HEK293 (cell line): ENCODE measurements at regions not wholly inside any gene's neighbourhood (a gene's known extent, or its start where the extent isn't known, plus 50 kb on each side); places are given as distances from the start of the nearest gene placed in this dataset.

Experiments used
- CTCF ChIA-PET: fragments of 350-600 bp; formaldehyde crosslinking; extraction: SDS; loops from one replicate; lab custom pipeline; 2021; ENCODE audit warnings: antibody characterized with exemption; lab: Yijun Ruan, JAX
- POLR2A ChIA-PET: fragments of 300-600 bp; formaldehyde crosslinking; extraction: SDS; loops from one replicate; lab custom pipeline; 2020; ENCODE audit warnings: antibody characterized with exemption, inconsistent platforms; lab: Yijun Ruan, JAX
- H3K27ac ChIP-seq: fragments of 200-500 bp; sonication (Bioruptor generic); 2 replicates; pipeline ENCODE4 v1.5.1; 2014; ENCODE audit warnings: low read depth, low read length, control low read depth, inconsistent platforms; ENCODE audit errors: extremely low read depth
- H3K36me3 ChIP-seq, 2 experiments: fragments of 200-500 bp in 1 of 2; sonication (Bioruptor generic) in 1 of 2; 1 replicate in 1 of 2; 2 replicates in 1 of 2; pipeline ENCODE4 v1.5.1; 2014 to 2017; ENCODE audit warnings: inconsistent platforms in 2 of 2, low read length in 2 of 2; ENCODE audit not compliant: control insufficient read depth in 2 of 2, insufficient read depth in 1 of 2
- H3K4me1 ChIP-seq: fragments of 200-500 bp; sonication (Bioruptor generic); 2 replicates; pipeline ENCODE4 v1.5.1; 2014; ENCODE audit warnings: mild to moderate bottlenecking, low read length, inconsistent platforms; ENCODE audit not compliant: control insufficient read depth, insufficient read depth
- H3K4me3 ChIP-seq: 2 replicates; pipeline ENCODE4 v1.5.1; 2011; ENCODE audit warnings: low read depth, mild to moderate bottlenecking, control low read depth, low read length, moderate library complexity
- H3K9me3 ChIP-seq: fragments of 200-500 bp; sonication (Bioruptor generic); 2 replicates; pipeline ENCODE4 v1.5.1; 2014; ENCODE audit warnings: low read depth, low read length, inconsistent platforms; ENCODE audit not compliant: control insufficient read depth, insufficient read depth
- BCL11A ChIP-seq: fragments of 450-650 bp; formaldehyde crosslinking; IDR thresholded peaks from 2 replicates; pipeline ENCODE4 v1.5.1; 2016; ENCODE audit warnings: low read depth, missing biosample characterization, missing genetic modification characterization
- KLF7 ChIP-seq: fragments of 450-650 bp; formaldehyde crosslinking; IDR thresholded peaks from 2 replicates; pipeline ENCODE4 v1.5.1; 2016; ENCODE audit warnings: missing biosample characterization, missing genetic modification characterization, borderline replicate concordance
- PRDM1 ChIP-seq: fragments of 450-650 bp; formaldehyde crosslinking; IDR thresholded peaks from 2 replicates; pipeline ENCODE4; 2016; ENCODE audit warnings: missing biosample characterization, missing genetic modification characterization
- RBAK ChIP-seq: fragments of 450-650 bp; formaldehyde crosslinking; IDR thresholded peaks from 2 replicates; pipeline ENCODE4 v1.5.1; 2016; ENCODE audit warnings: missing biosample characterization, missing genetic modification characterization
- ZBTB1 ChIP-seq: fragments of 450-650 bp; formaldehyde crosslinking; IDR thresholded peaks from 2 replicates; pipeline ENCODE4 v1.5.1; 2016; ENCODE audit warnings: missing biosample characterization, missing genetic modification characterization
- ZEB2 ChIP-seq: fragments of 450-650 bp; formaldehyde crosslinking; IDR thresholded peaks from 2 replicates; pipeline ENCODE4 v1.5.1; 2016; ENCODE audit warnings: missing biosample characterization, missing genetic modification characterization
- ZNF114 ChIP-seq: fragments of 450-650 bp; formaldehyde crosslinking; IDR thresholded peaks from 2 replicates; pipeline ENCODE4 v1.5.0; 2017; ENCODE audit warnings: missing biosample characterization, missing genetic modification characterization
- ZNF157 ChIP-seq: fragments of 450-650 bp; formaldehyde crosslinking; IDR thresholded peaks from 2 replicates; pipeline ENCODE4 v1.5.1; 2016; ENCODE audit warnings: missing biosample characterization, missing genetic modification characterization
- ZNF16 ChIP-seq: fragments of 450-650 bp; formaldehyde crosslinking; IDR thresholded peaks from 2 replicates; pipeline ENCODE4 v1.5.1; 2016; ENCODE audit warnings: low read depth, missing biosample characterization, missing genetic modification characterization
- ZNF184 ChIP-seq: fragments of 450-650 bp; IDR thresholded peaks from 2 replicates; pipeline ENCODE4 v1.5.1; 2018; ENCODE audit warnings: missing biosample characterization, mild to moderate bottlenecking, missing genetic modification characterization
- ZNF394 ChIP-seq: fragments of 450-650 bp; formaldehyde crosslinking; IDR thresholded peaks from 2 replicates; pipeline ENCODE4 v1.5.1; 2016; ENCODE audit warnings: missing biosample characterization, missing genetic modification characterization, mild to moderate bottlenecking, moderate library complexity, borderline replicate concordance
- ZNF433 ChIP-seq: fragments of 450-650 bp; formaldehyde crosslinking; IDR thresholded peaks from 2 replicates; pipeline ENCODE4 v1.5.1; 2016; ENCODE audit warnings: missing biosample characterization, missing genetic modification characterization, low read depth
- ZNF514 ChIP-seq: fragments of 450-650 bp; formaldehyde crosslinking; IDR thresholded peaks from 2 replicates; pipeline ENCODE4 v1.5.1; 2016; ENCODE audit warnings: missing biosample characterization, missing genetic modification characterization
- ZNF529 ChIP-seq: fragments of 450-650 bp; formaldehyde crosslinking; IDR thresholded peaks from 2 replicates; pipeline ENCODE4 v1.5.1; 2017; ENCODE audit warnings: missing genetic modification characterization, missing biosample characterization; ENCODE audit not compliant: insufficient replicate concordance
- ZNF549 ChIP-seq: fragments of 450-650 bp; IDR thresholded peaks from 2 replicates; pipeline ENCODE4 v1.5.1; 2018; ENCODE audit warnings: missing biosample characterization, missing genetic modification characterization, mild to moderate bottlenecking, inconsistent platforms, moderate library complexity
- ZNF558 ChIP-seq: fragments of 450-650 bp; formaldehyde crosslinking; IDR thresholded peaks from 2 replicates; pipeline ENCODE4 v1.5.1; 2016; ENCODE audit warnings: missing biosample characterization, missing genetic modification characterization
- ZNF654 ChIP-seq: fragments of 450-650 bp; formaldehyde crosslinking; IDR thresholded peaks from 2 replicates; pipeline ENCODE4 v1.5.1; 2016; ENCODE audit warnings: low read depth, missing biosample characterization, missing genetic modification characterization
- ZNF776 ChIP-seq: fragments of 450-650 bp; formaldehyde crosslinking; IDR thresholded peaks from 2 replicates; pipeline ENCODE4 v1.5.0; 2017; ENCODE audit warnings: missing biosample characterization, missing genetic modification characterization, borderline replicate concordance
- ZNF791 ChIP-seq: fragments of 450-650 bp; formaldehyde crosslinking; IDR thresholded peaks from 2 replicates; pipeline ENCODE4 v1.5.1; 2016; ENCODE audit warnings: missing biosample characterization, missing genetic modification characterization
- ZSCAN30 ChIP-seq: fragments of 450-650 bp; IDR thresholded peaks from 2 replicates; pipeline ENCODE4 v1.5.1; 2018; ENCODE audit warnings: missing biosample characterization, mild to moderate bottlenecking, missing genetic modification characterization, moderate library complexity
- TF ChIP-seq, protein P1 (sequence below): sonication (generic); formaldehyde crosslinking; IDR thresholded peaks from 2 replicates; pipeline ENCODE4 v1.8.1; 2022; ENCODE audit warnings: mild to moderate bottlenecking, moderate library complexity, missing genetic modification reagents
- TF ChIP-seq, protein P2 (sequence below): fragments of 450-650 bp; formaldehyde crosslinking; IDR thresholded peaks from 2 replicates; pipeline ENCODE4 v1.5.1; 2017; ENCODE audit warnings: missing biosample characterization, missing genetic modification characterization
- TF ChIP-seq, protein P3 (sequence below): fragments of 450-650 bp; formaldehyde crosslinking; IDR thresholded peaks from 2 replicates; pipeline ENCODE4 v1.5.1; 2016; ENCODE audit warnings: missing biosample characterization, missing genetic modification characterization
- TF ChIP-seq, protein P4 (sequence below): fragments of 450-650 bp; formaldehyde crosslinking; IDR thresholded peaks from 2 replicates; pipeline ENCODE4; 2016; ENCODE audit warnings: missing biosample characterization, missing genetic modification characterization
- TF ChIP-seq, protein P5 (sequence below): fragments of 450-650 bp; formaldehyde crosslinking; conservative IDR thresholded peaks from 2 replicates; pipeline ENCODE4 v1.5.1; 2016; ENCODE audit warnings: low read depth, missing biosample characterization, missing genetic modification characterization
- TF ChIP-seq, protein P6 (sequence below): fragments of 450-650 bp; formaldehyde crosslinking; IDR thresholded peaks from 2 replicates; pipeline ENCODE4 v1.5.1; 2016; ENCODE audit warnings: missing biosample characterization, missing genetic modification characterization

DNA sequence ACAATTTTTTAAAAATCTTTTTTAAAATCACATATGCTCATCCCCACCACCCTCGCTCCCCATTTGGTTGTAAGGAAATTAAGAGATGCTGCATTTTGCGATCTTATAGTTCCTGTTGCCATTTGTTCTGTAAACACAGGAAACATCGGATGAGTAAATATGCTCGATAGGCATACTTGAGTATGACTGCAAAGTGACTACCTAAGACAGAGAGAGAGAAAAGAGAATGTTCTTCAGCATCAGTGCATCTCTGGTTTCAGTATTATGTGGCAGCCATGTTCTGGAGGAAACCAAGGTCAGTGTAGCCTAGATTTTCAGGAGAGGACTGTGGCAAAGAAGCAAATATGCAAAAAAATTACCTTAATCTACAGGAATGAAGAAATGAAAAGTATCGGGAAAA lies 265.5 kb upstream of the FMN2 start:
- H3K9me3 ChIP-seq = no peaks in the 10 kb centered on the region

DNA sequence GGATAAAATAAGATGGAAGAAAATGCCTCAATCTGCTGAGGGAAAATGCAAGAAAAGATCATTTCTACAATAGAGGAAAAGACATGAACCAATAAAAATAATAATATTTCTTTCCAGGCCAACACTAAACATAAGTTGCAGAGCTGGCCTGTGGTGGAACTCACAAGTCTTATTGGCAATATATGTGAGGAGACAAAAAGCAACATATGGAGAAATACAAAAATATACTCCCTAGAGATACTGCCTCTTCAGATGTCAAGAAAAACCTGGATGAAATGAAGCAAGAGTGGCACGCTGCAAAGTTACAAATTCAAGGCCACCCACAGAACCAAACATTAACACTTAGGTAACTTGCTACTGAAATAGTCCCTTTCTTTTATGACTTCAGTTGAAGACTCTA lies 264.9 kb upstream of the FMN2 start:
- POLR2A ChIA-PET = no interaction called here
- Histone ChIP-seq H3K4me3 (no peak overlapping the region), H3K27ac (no peak overlapping the region), H3K36me3 (peaks cover 0 to 4% of the 10 kb centered on the region in 2 experiments; a peak in 1 of 3 replicates), H3K4me1 (no peaks in the 10 kb centered on the region), H3K9me3 (no peaks in the 10 kb centered on the region)
- CTCF ChIA-PET = no interaction called here
- TF ChIP-seq ZNF776 (tag by site-specific recombination) (no peak), PRDM1 (tag by site-specific recombination) (no peak), ZNF549 (tag by site-specific recombination) (no peak), ZNF184 (tag by site-specific recombination) (no peak), ZNF394 (no peak)
- TF ChIP-seq, protein P1, sequence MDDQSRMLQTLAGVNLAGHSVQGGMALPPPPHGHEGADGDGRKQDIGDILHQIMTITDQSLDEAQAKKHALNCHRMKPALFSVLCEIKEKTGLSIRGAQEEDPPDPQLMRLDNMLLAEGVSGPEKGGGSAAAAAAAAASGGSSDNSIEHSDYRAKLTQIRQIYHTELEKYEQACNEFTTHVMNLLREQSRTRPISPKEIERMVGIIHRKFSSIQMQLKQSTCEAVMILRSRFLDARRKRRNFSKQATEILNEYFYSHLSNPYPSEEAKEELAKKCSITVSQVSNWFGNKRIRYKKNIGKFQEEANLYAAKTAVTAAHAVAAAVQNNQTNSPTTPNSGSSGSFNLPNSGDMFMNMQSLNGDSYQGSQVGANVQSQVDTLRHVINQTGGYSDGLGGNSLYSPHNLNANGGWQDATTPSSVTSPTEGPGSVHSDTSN (CRISPR knock-in tag) = no peak
- TF ChIP-seq, protein P2, sequence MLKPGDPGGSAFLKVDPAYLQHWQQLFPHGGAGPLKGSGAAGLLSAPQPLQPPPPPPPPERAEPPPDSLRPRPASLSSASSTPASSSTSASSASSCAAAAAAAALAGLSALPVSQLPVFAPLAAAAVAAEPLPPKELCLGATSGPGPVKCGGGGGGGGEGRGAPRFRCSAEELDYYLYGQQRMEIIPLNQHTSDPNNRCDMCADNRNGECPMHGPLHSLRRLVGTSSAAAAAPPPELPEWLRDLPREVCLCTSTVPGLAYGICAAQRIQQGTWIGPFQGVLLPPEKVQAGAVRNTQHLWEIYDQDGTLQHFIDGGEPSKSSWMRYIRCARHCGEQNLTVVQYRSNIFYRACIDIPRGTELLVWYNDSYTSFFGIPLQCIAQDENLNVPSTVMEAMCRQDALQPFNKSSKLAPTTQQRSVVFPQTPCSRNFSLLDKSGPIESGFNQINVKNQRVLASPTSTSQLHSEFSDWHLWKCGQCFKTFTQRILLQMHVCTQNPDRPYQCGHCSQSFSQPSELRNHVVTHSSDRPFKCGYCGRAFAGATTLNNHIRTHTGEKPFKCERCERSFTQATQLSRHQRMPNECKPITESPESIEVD (tag by site-specific recombination) = no peak
- TF ChIP-seq, protein P3, sequence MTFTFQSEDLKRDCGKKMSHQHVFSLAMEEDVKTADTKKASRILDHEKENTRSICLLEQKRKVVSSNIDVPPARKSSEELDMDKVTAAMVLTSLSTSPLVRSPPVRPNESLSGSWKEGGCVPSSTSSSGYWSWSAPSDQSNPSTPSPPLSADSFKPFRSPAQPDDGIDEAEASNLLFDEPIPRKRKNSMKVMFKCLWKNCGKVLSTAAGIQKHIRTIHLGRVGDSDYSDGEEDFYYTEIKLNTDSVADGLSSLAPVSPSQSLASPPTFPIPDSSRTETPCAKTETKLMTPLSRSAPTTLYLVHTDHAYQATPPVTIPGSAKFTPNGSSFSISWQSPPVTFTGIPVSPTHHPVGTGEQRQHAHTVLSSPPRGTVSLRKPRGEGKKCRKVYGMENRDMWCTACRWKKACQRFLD (tag by site-specific recombination) = no peak

More for the DNA sequence above, 265.5 kb upstream of the FMN2 start:
- Histone ChIP-seq H3K36me3 (peaks cover 0 to 4% of the 10 kb centered on the region in 2 experiments; a peak in 1 of 3 replicates), H3K4me1 (no peaks in the 10 kb centered on the region), H3K27ac (no peak overlapping the region), H3K4me3 (no peak overlapping the region)
- no peak for TF ChIP-seq ZNF114 (tag by site-specific recombination)
- no peak for TF ChIP-seq ZNF16
- no peak for TF ChIP-seq ZBTB1 (tag by site-specific recombination)
- TF ChIP-seq ZNF558 (tag by site-specific recombination) = no peak
- TF ChIP-seq ZNF514 (tag by site-specific recombination) = no peak
- TF ChIP-seq PRDM1 (tag by site-specific recombination) = no peak
- TF ChIP-seq, protein P4, sequence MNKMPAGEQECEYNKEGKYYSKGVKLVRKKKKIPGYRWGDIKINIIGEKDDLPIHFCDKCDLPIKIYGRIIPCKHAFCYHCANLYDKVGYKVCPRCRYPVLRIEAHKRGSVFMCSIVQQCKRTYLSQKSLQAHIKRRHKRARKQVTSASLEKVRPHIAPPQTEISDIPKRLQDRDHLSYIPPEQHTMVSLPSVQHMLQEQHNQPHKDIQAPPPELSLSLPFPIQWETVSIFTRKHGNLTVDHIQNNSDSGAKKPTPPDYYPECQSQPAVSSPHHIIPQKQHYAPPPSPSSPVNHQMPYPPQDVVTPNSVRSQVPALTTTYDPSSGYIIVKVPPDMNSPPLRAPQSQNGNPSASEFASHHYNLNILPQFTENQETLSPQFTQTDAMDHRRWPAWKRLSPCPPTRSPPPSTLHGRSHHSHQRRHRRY (tag by site-specific recombination) = no peak
- no peak for TF ChIP-seq BCL11A (tag by site-specific recombination)
- no peak for TF ChIP-seq ZNF654 (tag by site-specific recombination)
- no peak for TF ChIP-seq ZNF529 (tag by site-specific recombination)
- no peak for TF ChIP-seq ZSCAN30 (tag by site-specific recombination)
- TF ChIP-seq ZEB2 = no peak
- TF ChIP-seq, protein P5, sequence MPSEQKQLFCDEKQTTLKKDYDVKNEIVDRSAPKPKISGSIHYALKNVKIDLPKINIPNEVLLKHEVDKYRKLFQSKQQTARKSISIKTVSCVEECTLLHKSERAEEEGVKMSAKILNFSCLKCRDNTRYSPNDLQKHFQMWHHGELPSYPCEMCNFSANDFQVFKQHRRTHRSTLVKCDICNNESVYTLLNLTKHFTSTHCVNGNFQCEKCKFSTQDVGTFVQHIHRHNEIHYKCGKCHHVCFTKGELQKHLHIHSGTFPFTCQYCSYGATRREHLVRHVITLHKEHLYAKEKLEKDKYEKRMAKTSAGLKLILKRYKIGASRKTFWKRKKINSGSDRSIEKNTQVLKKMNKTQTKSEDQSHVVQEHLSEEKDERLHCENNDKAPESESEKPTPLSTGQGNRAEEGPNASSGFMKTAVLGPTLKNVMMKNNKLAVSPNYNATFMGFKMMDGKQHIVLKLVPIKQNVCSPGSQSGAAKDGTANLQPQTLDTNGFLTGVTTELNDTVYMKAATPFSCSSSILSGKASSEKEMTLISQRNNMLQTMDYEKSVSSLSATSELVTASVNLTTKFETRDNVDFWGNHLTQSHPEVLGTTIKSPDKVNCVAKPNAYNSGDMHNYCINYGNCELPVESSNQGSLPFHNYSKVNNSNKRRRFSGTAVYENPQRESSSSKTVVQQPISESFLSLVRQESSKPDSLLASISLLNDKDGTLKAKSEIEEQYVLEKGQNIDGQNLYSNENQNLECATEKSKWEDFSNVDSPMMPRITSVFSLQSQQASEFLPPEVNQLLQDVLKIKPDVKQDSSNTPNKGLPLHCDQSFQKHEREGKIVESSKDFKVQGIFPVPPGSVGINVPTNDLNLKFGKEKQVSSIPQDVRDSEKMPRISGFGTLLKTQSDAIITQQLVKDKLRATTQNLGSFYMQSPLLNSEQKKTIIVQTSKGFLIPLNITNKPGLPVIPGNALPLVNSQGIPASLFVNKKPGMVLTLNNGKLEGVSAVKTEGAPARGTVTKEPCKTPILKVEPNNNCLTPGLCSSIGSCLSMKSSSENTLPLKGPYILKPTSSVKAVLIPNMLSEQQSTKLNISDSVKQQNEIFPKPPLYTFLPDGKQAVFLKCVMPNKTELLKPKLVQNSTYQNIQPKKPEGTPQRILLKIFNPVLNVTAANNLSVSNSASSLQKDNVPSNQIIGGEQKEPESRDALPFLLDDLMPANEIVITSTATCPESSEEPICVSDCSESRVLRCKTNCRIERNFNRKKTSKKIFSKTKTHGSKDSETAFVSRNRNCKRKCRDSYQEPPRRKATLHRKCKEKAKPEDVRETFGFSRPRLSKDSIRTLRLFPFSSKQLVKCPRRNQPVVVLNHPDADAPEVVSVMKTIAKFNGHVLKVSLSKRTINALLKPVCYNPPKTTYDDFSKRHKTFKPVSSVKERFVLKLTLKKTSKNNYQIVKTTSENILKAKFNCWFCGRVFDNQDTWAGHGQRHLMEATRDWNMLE = no peak
- TF ChIP-seq RBAK (tag by site-specific recombination) = no peak
- TF ChIP-seq ZNF394 = no peak
- no peak for TF ChIP-seq ZNF791 (tag by site-specific recombination)
- no peak for TF ChIP-seq ZNF157 (tag by site-specific recombination)
- TF ChIP-seq, protein P6, sequence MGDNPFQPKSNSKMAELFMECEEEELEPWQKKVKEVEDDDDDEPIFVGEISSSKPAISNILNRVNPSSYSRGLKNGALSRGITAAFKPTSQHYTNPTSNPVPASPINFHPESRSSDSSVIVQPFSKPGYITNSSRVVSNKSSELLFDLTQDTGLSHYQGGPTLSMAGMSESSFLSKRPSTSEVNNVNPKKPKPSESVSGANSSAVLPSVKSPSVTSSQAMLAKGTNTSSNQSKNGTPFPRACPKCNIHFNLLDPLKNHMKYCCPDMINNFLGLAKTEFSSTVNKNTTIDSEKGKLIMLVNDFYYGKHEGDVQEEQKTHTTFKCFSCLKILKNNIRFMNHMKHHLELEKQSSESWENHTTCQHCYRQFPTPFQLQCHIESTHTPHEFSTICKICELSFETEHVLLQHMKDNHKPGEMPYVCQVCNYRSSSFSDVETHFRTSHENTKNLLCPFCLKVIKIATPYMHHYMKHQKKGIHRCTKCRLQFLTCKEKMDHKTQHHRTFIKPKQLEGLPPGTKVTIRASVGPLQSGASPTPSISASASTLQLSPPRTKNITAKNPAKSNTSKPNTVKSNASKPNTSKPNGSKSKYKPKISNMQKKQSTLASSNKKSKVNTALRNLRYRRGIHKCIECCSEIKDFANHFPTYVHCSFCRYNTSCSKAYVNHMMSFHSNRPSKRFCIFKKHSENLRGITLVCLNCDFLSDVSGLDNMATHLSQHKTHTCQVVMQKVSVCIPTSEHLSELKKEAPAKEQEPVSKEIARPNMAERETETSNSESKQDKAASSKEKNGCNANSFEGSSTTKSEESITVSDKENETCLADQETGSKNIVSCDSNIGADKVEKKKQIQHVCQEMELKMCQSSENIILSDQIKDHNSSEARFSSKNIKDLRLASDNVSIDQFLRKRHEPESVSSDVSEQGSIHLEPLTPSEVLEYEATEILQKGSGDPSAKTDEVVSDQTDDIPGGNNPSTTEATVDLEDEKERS (tag by site-specific recombination) = no peak
- TF ChIP-seq KLF7 (tag by site-specific recombination) = no peak
- TF ChIP-seq ZNF433 (tag by site-specific recombination) = no peak
- ChIA-PET POLR2A (no interaction called here), CTCF (no interaction called here)
